Kidney (tissue), 13 donors: ENCODE measurements at regions not wholly inside any gene's neighbourhood (a gene's known extent, or its start where the extent isn't known, plus 50 kb on each side); places are given as distances from the start of the nearest gene placed in this dataset.

Experiments
- DNase-seq, 5 donors: peaks; one replicate each; pipeline ENCODE4 v3.0.0-alpha.2; 2013 to 2020
- FAIRE-seq: peaks from 2 replicates; lab custom pipeline; 2012; peaks lifted over from hg19 to GRCh38; lab: Jason Lieb, UNC
- H3K27ac ChIP-seq, 2 donors: one replicate each; pipeline ENCODE4 v1.7.0; 2013; ENCODE audit warnings: low read depth in 2 of 2, low read length in 2 of 2, inconsistent platforms in 1 of 2
- H3K27me3 ChIP-seq: one replicate; pipeline ENCODE4 v1.7.1; 2013; ENCODE audit warnings: low read length, inconsistent platforms; ENCODE audit not compliant: control insufficient read depth, insufficient read depth
- H3K36me3 ChIP-seq, 3 donors: one replicate each; pipeline versions ENCODE4 v1.7.0 to v1.7.1; 2013; ENCODE audit warnings: low read length in 3 of 3, control low read depth in 1 of 3, inconsistent platforms in 1 of 3; ENCODE audit not compliant: insufficient read depth in 3 of 3, control insufficient read depth in 2 of 3
- H3K4me1 ChIP-seq, 3 donors: one replicate each; pipeline versions ENCODE4 v1.7.0 to v1.7.1; 2013; ENCODE audit warnings: low read length in 3 of 3, inconsistent platforms in 1 of 3, low read depth in 1 of 3; ENCODE audit not compliant: control insufficient read depth in 2 of 3, insufficient read depth in 2 of 3
- H3K4me3 ChIP-seq, 3 donors: one replicate each; pipeline versions ENCODE4 v1.7.0 to v1.8.1; 2013; ENCODE audit warnings: low read length in 3 of 3, control low read depth in 1 of 3, inconsistent platforms in 1 of 3
- H3K9ac ChIP-seq, 3 donors: one replicate each; pipeline versions ENCODE4 v1.7.0 to v1.7.1; 2013; ENCODE audit warnings: low read length in 3 of 3, control low read depth in 1 of 3, inconsistent platforms in 1 of 3
- H3K9me3 ChIP-seq, 3 donors: one replicate each; pipeline versions ENCODE4 v1.7.0 to v1.7.1; 2013; ENCODE audit warnings: low read length in 3 of 3, control low read depth in 1 of 3, inconsistent platforms in 1 of 3; ENCODE audit not compliant: control insufficient read depth in 2 of 3, insufficient read depth in 1 of 3
- CTCF ChIP-seq: IDR thresholded peaks from 3 replicates; pipeline ENCODE4 v1.5.1; 2012; ENCODE audit warnings: mild to moderate bottlenecking, moderate library complexity, borderline replicate concordance; ENCODE audit not compliant: insufficient read depth; ENCODE audit errors: extremely low read depth
- intact Hi-C: fragments of 100-400 bp; cut with DNase I; formaldehyde crosslinking; loops from one replicate; pipeline ENCODE4 v1.11.1; 2022
- donor health status: control.
- donor health status: control.
- donor health status: control.
- donor health status: control.
- donor health status: control.
- donor health status: DM: yes; HTN: yes; CAD: no.
- donor health status: Normal renal cell carcinoma (clear cell type).

DNA sequence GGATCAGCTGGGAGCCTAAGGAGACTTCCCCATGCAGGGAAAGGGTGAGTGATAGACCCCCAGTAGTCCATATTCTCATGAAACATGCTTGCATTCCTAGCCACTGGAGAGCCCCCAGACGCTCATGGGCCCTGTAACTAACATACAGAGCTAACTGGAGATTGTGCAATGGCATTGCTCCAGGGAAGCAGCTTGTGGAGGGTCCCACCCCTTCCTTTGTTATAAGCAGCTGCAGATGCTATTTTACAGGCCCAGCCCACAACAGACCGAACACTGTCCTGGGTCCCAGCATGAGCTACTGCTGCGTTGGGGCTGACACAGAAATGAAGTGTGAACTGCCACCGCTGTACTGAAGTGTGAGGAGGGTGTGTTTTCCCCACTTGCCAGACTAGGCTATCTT lies 1465.7 kb upstream of the DIAPH2 start:
- Histone ChIP-seq H3K4me3 (no peak overlapping the region), H3K4me1 (no peaks in the 10 kb centered on the region), H3K36me3 (no peaks in the 10 kb centered on the region), H3K27me3 (no peaks in the 10 kb centered on the region), H3K27ac (no peak overlapping the region), H3K9ac (no peak overlapping the region), H3K9me3 (no peaks in the 10 kb centered on the region)
- intact Hi-C loops: no loop called here
- DNase-seq: no peak
- TF ChIP-seq CTCF: no peak
- FAIRE-seq: no peak

DNA sequence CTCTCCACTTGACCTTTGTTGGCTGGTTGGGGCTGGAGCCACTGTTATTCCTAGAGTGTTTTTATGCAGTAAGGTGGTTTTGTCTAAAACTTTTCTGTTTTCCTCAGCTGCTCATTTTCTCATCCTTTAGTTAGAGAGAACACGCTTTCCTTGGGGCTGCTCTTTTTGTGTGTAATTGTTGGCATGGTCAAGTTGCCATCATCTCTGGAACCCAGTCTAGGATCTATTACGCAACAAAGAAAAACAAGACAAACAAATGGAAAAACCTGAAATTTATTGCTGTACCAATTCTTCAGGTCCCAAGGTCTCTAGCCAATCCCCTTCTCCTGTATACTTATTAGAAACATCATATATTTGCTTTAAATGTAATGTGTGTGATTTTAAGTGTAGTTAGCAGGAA lies 1436.3 kb upstream of the DIAPH2 start:
- Histone ChIP-seq H3K9ac (no peak overlapping the region), H3K36me3 (no peaks in the 10 kb centered on the region), H3K4me1 (no peaks in the 10 kb centered on the region), H3K27ac (no peak overlapping the region), H3K9me3 (no peaks in the 10 kb centered on the region), H3K4me3 (no peak overlapping the region), H3K27me3 (no peaks in the 10 kb centered on the region)
- no peak for TF ChIP-seq CTCF
- FAIRE-seq: no peak
- no peak for DNase-seq
- intact Hi-C loops: no loop called here

- Histone ChIP-seq H3K9me3 (peaks cover 0 to 2% (median 0%) of the 10 kb centered on the region in 3 donors), H3K27ac (no peak overlapping the region), H3K36me3 (no peaks in the 10 kb centered on the region), H3K9ac (no peak overlapping the region), H3K4me3 (no peak overlapping the region), H3K4me1 (no peaks in the 10 kb centered on the region), H3K27me3 (no peaks in the 10 kb centered on the region)
- DNase-seq (no peak), FAIRE-seq (no peak)
- intact Hi-C loops: no loop called here
- no peak for TF ChIP-seq CTCF
Measured at GRCh38 chrX:95290455-95290854, 1394.2 kb upstream of the DIAPH2 start.

GRCh38 chrX:95291561-95291960 lies 1393.1 kb upstream of the DIAPH2 start:
- no peak for FAIRE-seq

More at GRCh38 chrX:95291561-95291960, 1393.1 kb upstream of the DIAPH2 start:
- Histone ChIP-seq H3K27ac (no peak overlapping the region), H3K4me1 (no peaks in the 10 kb centered on the region), H3K9me3 (peaks cover 0 to 2% (median 0%) of the 10 kb centered on the region in 3 donors), H3K36me3 (no peaks in the 10 kb centered on the region), H3K4me3 (no peak overlapping the region), H3K9ac (no peak overlapping the region), H3K27me3 (no peaks in the 10 kb centered on the region)
- intact Hi-C loops: no loop called here
- no peak for DNase-seq
- no peak for TF ChIP-seq CTCF
